ENCODE measurements at regions not wholly inside any gene's neighbourhood (a gene's known extent, or its start where the extent isn't known, plus 50 kb on each side); places are given as distances from the start of the nearest gene placed in this dataset.

- no peak overlapping the region for H3K4me3 Mint-ChIP-seq
- DNase-seq, result no peak
- ChIA-PET CTCF (no interaction called here), POLR2A (interaction anchor here (1.1 kb wide), 1 partner anchor 30 kb away, joined by 3 read pairs; no protein-coding TSS in a partner anchor)
- H3K27ac Mint-ChIP-seq, result no peak overlapping the region
- H3K36me3 ChIP-seq (ENCODE audit: insufficient read depth, low read length), result no peaks in the 10 kb centered on the region
- H3K4me3 ChIP-seq (ENCODE audit: low read length), result no peak overlapping the region
- H3K9me3 ChIP-seq (ENCODE audit: control insufficient read depth in 1 of 2, insufficient read depth in 1 of 2, low read length in 2 of 2), result no peaks in the 10 kb centered on the region
- ATAC-seq (ENCODE audit: poor library complexity), result no peak
- intact Hi-C loops (cut with DNase I, micrococcal nuclease), result no loop called here
- H3K36me3 Mint-ChIP-seq (ENCODE audit: low read depth), result no peaks in the 10 kb centered on the region
- H3K27me3 ChIP-seq (ENCODE audit: control insufficient read depth in 1 of 2, insufficient read depth in 2 of 2, low read length in 2 of 2), result peaks cover 0 to 2% of the 10 kb centered on the region in 2 experiments
- H3K4me1 ChIP-seq (ENCODE audit: insufficient read depth, low read length), result no peaks in the 10 kb centered on the region
- no peaks in the 10 kb centered on the region for H3K4me1 Mint-ChIP-seq (ENCODE audit: low read depth)
- no peaks in the 10 kb centered on the region for H3K9me3 Mint-ChIP-seq
- no peak for TF ChIP-seq CTCF (IDR thresholded peaks at IDR 0.05)
- H3K27ac ChIP-seq (ENCODE audit: low read depth in 1 of 2, low read length in 2 of 2), result no peak overlapping the region
- peaks cover 20% of the 10 kb centered on the region for H3K27me3 Mint-ChIP-seq
These were observed 129.3 kb upstream of the OSMR start for GRCh38 chr5:38716516-38716915.

- intact Hi-C loops (cut with DNase I, micrococcal nuclease), result no loop called here
- H3K27ac Mint-ChIP-seq, result no peak overlapping the region
- CTCF ChIA-PET, result no interaction called here
- no peak for DNase-seq
- no peaks in the 10 kb centered on the region for H3K9me3 ChIP-seq (ENCODE audit: control insufficient read depth in 1 of 2, insufficient read depth in 1 of 2, low read length in 2 of 2)
- no peaks in the 10 kb centered on the region for H3K36me3 ChIP-seq (ENCODE audit: insufficient read depth, low read length)
- POLR2A ChIA-PET, result no interaction called here
- no peaks in the 10 kb centered on the region for H3K9me3 Mint-ChIP-seq
- no peak overlapping the region for H3K27ac ChIP-seq (ENCODE audit: low read depth in 1 of 2, low read length in 2 of 2)
- peaks cover 12% of the 10 kb centered on the region for H3K27me3 Mint-ChIP-seq
- H3K36me3 Mint-ChIP-seq (ENCODE audit: low read depth), result no peaks in the 10 kb centered on the region
- no peaks in the 10 kb centered on the region for H3K27me3 ChIP-seq (ENCODE audit: control insufficient read depth in 1 of 2, insufficient read depth in 2 of 2, low read length in 2 of 2)
- no peak for TF ChIP-seq CTCF (IDR thresholded peaks at IDR 0.05)
- no peak overlapping the region for H3K4me3 Mint-ChIP-seq
- ATAC-seq (ENCODE audit: poor library complexity), result no peak
- no peaks in the 10 kb centered on the region for H3K4me1 Mint-ChIP-seq (ENCODE audit: low read depth)
- H3K4me1 ChIP-seq (ENCODE audit: insufficient read depth, low read length), result no peaks in the 10 kb centered on the region
- H3K4me3 ChIP-seq (ENCODE audit: low read length), result no peak overlapping the region
These were observed 126.9 kb upstream of the OSMR start for GRCh38 chr5:38718771-38719391.

- Histone ChIP-seq H3K4me1 (ENCODE audit: insufficient read depth, low read length) (no peaks in the 10 kb centered on the region), H3K36me3 (ENCODE audit: insufficient read depth, low read length) (no peaks in the 10 kb centered on the region), H3K27ac (ENCODE audit: low read depth in 1 of 2, low read length in 2 of 2) (no peak overlapping the region), H3K4me3 (ENCODE audit: low read length) (no peak overlapping the region), H3K27me3 (ENCODE audit: control insufficient read depth in 1 of 2, insufficient read depth in 2 of 2, low read length in 2 of 2) (no peaks in the 10 kb centered on the region), H3K9me3 (ENCODE audit: control insufficient read depth in 1 of 2, insufficient read depth in 1 of 2, low read length in 2 of 2) (no peaks in the 10 kb centered on the region)
- Mint-ChIP-seq H3K9me3 (no peaks in the 10 kb centered on the region), H3K4me1 (ENCODE audit: low read depth) (no peaks in the 10 kb centered on the region), H3K4me3 (no peak overlapping the region), H3K36me3 (ENCODE audit: low read depth) (no peaks in the 10 kb centered on the region), H3K27ac (no peak overlapping the region), H3K27me3 (peaks cover 9% of the 10 kb centered on the region)
- ATAC-seq (ENCODE audit: poor library complexity), result no peak
- TF ChIP-seq CTCF (IDR thresholded peaks at IDR 0.05), result no peak
- ChIA-PET CTCF (no interaction called here), POLR2A (no interaction called here)
- DNase-seq, result no peak
- intact Hi-C loops (cut with DNase I, micrococcal nuclease), result no loop called here
These were observed 126.4 kb upstream of the OSMR start for GRCh38 chr5:38719403-38719802.

Data from CD4-positive, alpha-beta T cell (primary cell).